SK-MEL-5 (cell line): ENCODE measurements at regions not wholly inside any gene's neighbourhood (a gene's known extent, or its start where the extent isn't known, plus 50 kb on each side); places are given as distances from the start of the nearest gene placed in this dataset.
"Not testable (repeated sequence)": the region's sequence is repeated elsewhere in the genome, so short reads cannot be mapped to it uniquely, and the experiment has no call there.

Experiments used
- DNase-seq: peaks from one replicate; pipeline ENCODE4 v3.0.0-alpha.2; 2016; ENCODE audit warnings: low read depth, low spot score
- in situ Hi-C: cut with HindIII; loops from 2 replicates; pipeline ENCODE4 v1.10.0; 2016; ENCODE audit warnings: low sequenced_read_pairs, high pct_unique_total_duplicates, low pct_unique_long_range_greater_than_20kb

GRCh38 chr16:80007231-80007630 is 406.7 kb upstream of the MAF start:
- DNase-seq = no peak
- in situ Hi-C loops = no loop called here

GRCh38 chr16:80006241-80007215 is 406.0 kb upstream of the MAF start:
- in situ Hi-C loops = no loop called here
- DNase-seq = no peak

- in situ Hi-C loops = no loop called here
- no peak for DNase-seq
Observed at GRCh38 chr16:80004113-80004512, 403.6 kb upstream of the MAF start.

GRCh38 chr16:80002261-80002660 is 401.7 kb upstream of the MAF start:
- in situ Hi-C loops = no loop called here
- DNase-seq = no peak

- in situ Hi-C loops = no loop called here
Observed at GRCh38 chr16:79998143-79998542, 397.6 kb upstream of the MAF start.

GRCh38 chr16:79997257-79997656 is 396.7 kb upstream of the MAF start:
- peak; percentile 51 for DNase-seq
- in situ Hi-C loops = no loop called here

More at GRCh38 chr16:79998143-79998542, 397.6 kb upstream of the MAF start:
- DNase-seq = no peak

- in situ Hi-C loops = no loop called here
- DNase-seq = no peak
Observed at GRCh38 chr16:79996321-79996720, 395.8 kb upstream of the MAF start.

GRCh38 chr16:79995315-79995714 is 394.8 kb upstream of the MAF start:
- in situ Hi-C loops = no loop called here
- no peak for DNase-seq

- in situ Hi-C loops = no loop called here
- DNase-seq = no peak
Observed at GRCh38 chr16:79994418-79994817, 393.9 kb upstream of the MAF start.

GRCh38 chr16:79993629-79994209 is 393.2 kb upstream of the MAF start:
- no peak for DNase-seq
- in situ Hi-C loops = no loop called here

- in situ Hi-C loops = no loop called here
Observed at GRCh38 chr16:79991969-79992368, 391.4 kb upstream of the MAF start.

GRCh38 chr16:79988721-79989220 is 388.2 kb upstream of the MAF start:
- DNase-seq = no peak

More at GRCh38 chr16:79991969-79992368, 391.4 kb upstream of the MAF start:
- no peak for DNase-seq

GRCh38 chr16:79988089-79988488 is 387.6 kb upstream of the MAF start:
- in situ Hi-C loops = no loop called here
- no peak for DNase-seq

More at GRCh38 chr16:79988721-79989220, 388.2 kb upstream of the MAF start:
- in situ Hi-C loops = no loop called here

- DNase-seq = no peak
- in situ Hi-C loops = no loop called here
Observed at GRCh38 chr16:79986352-79986751, 385.8 kb upstream of the MAF start.

GRCh38 chr16:79985606-79986005 is 385.1 kb upstream of the MAF start:
- in situ Hi-C loops = no loop called here
- no peak for DNase-seq

GRCh38 chr16:79984149-79984548 is 383.6 kb upstream of the MAF start:
- in situ Hi-C loops = not testable (repeated sequence)

GRCh38 chr16:79982862-79983261 is 382.3 kb upstream of the MAF start:
- in situ Hi-C loops = no loop called here
- DNase-seq = no peak

More at GRCh38 chr16:79984149-79984548, 383.6 kb upstream of the MAF start:
- DNase-seq = not testable (repeated sequence)

GRCh38 chr16:79982361-79982760 is 381.8 kb upstream of the MAF start:
- in situ Hi-C loops = no loop called here
- no peak for DNase-seq

- in situ Hi-C loops = no loop called here
- DNase-seq = no peak
Observed at GRCh38 chr16:79981814-79982213, 381.3 kb upstream of the MAF start.
